LNCAP (cell line): ENCODE measurements at regions not wholly inside any gene's neighbourhood (a gene's known extent, or its start where the extent isn't known, plus 50 kb on each side); places are given as distances from the start of the nearest gene placed in this dataset.

Experiments
- TF ChIP-seq, protein P1 (sequence below): fragments of 450-650 bp; IDR thresholded peaks from 2 replicates; pipeline ENCODE4 v1.5.1; 2017; ENCODE audit warnings: mild to moderate bottlenecking

DNA sequence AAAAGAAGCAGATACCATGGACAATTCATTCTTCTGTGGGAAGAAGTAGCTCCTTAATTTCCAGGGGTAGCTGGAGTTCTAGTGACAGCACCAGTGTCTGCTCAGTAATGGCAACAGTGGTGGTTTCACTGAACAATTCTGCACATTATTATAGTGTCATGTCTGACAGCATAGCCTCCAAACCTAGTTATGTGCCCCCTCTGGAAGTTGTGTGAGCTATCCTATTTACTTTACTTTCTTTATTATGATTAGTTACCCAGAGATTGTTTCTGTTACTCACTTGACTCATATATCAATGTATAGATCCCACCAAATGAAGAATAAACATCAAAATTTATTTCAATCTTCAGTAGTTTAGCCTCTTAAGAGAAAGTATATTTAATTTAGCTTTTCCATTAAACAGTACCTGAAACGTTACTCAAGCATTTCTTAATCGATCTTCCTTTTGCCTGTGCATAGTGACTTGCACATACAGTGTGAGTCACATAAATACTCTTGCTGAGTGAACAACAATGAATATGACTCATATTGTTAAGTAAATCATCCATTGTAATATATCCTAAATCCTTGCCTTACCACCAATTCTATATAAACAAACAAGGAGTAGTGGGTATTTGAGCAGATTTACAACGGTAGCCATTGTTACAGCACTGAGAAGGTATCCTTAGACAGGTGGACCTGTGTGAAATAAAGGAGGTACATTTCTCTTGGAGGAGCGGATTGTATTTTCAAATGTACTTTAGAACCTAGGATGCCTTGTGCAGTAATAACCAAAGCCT lies 534.7 kb downstream of the ANKRD50 start:
- TF ChIP-seq, protein P1, sequence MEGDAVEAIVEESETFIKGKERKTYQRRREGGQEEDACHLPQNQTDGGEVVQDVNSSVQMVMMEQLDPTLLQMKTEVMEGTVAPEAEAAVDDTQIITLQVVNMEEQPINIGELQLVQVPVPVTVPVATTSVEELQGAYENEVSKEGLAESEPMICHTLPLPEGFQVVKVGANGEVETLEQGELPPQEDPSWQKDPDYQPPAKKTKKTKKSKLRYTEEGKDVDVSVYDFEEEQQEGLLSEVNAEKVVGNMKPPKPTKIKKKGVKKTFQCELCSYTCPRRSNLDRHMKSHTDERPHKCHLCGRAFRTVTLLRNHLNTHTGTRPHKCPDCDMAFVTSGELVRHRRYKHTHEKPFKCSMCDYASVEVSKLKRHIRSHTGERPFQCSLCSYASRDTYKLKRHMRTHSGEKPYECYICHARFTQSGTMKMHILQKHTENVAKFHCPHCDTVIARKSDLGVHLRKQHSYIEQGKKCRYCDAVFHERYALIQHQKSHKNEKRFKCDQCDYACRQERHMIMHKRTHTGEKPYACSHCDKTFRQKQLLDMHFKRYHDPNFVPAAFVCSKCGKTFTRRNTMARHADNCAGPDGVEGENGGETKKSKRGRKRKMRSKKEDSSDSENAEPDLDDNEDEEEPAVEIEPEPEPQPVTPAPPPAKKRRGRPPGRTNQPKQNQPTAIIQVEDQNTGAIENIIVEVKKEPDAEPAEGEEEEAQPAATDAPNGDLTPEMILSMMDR, result no peak

DNA sequence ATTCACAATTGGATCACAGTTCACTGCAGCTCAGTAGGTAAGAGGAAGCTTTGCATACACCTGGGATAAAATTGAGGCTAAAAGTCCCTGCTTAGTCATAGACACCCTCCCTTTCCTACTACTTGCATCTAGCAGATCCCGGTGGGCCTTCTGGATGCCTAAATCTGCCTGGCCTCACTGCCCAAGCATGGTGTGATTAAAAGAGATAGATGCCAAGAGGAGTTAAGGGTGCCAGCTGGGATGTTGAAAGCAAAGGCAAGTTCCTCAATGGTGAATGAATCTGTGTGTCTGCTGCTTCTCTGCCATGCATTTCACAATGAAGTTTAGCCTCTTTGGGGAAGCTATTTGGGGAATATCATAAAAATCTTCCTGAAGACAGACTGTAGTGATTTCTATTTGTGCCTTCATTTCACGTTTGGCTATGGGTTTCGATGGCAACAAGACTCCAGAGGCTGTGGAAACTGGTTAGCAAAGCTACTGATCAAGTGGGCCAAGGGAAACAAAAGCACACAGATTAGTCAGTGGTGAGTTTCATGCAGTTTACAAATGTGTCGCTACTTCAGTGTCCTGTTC lies 534.0 kb downstream of the ANKRD50 start:
- TF ChIP-seq, protein P1, result no peak

DNA sequence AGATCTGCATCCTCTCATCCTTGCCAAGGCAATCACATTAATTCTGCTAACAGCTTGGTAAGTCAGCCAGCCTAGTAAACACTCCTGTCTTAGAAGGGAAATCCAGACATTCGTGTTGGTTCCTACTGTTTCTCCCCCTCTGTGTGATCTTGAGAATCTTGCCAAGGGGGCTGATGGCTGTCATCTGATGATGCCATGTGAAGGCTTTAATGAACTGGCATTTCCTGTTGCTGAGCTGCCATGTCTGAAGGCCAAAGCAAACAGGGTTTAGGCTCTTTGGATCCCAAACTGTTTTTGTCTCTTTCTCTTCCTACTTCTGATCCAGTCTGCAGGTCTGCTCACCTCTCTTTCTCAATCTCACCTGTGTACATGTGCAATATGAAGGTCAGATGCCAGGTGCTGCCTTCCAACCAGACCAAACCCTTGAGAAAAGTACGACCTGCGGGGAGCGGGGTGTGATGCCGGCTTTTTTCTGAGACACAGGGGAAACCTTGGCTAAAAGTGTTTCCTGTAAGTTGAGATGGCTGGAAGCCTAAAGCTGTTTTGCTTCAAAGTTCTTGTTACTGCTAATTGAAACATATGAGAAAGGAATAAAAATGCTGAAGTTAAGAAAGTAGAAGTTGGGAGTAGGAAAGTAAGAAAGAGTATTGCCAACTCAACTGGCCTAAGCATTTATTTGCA lies 532.9 kb downstream of the ANKRD50 start:
- TF ChIP-seq, protein P1, result no peak

DNA sequence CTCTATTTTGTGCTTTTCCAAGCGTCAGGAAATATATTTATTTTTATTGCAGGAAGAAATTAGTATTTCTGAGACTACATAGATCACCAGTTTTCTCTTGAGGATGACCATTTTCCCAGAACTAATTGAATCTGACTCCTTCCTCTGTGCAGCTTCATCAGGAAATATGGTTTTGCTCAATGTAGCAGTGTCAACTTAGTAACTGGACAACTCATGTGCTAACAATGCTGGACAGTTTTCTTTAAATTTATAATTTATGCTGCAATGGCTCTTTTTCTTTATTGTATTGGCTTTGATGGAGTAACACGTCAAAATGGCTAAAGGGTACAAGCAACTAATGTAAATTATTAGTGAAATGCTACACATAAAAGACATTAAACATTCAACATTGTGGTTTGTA lies 531.5 kb downstream of the ANKRD50 start:
- TF ChIP-seq, protein P1, result no peak

DNA sequence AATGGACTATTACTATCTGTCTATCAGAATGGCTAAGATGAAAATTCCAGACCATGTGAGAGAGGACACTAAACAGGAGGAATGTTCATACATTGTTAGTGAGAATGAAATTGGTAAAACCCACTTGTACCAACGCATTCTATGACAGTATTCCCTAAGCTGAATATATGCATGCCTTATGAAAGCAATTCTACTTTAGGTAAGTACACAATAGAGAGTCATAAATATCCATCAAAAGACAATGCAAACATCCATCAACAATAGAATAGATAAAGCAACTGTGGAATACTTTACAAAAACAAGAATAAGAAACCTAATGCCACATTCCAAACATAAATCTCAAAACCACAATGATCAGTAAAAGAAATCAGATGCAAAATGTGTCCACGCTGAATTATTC lies 529.3 kb downstream of the ANKRD50 start:
- TF ChIP-seq, protein P1, result no peak

DNA sequence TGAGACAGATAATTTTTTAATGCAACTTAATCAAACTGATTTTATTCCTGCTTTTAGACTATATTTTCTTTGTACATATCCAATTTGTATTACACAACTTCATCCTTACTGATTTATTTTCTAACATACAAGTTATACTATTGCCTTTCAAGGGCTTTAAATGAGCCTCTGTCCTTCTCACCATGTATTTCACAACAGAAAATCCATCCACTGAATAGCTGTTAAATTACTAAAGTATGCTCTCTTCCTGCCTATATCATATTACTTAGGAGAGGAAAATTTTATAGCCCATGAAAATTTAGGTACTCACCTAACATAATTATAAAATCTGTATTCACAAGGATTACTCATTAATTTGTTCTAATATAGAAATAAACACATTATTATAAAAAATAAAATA lies 528.6 kb downstream of the ANKRD50 start:
- TF ChIP-seq, protein P1, result no peak

DNA sequence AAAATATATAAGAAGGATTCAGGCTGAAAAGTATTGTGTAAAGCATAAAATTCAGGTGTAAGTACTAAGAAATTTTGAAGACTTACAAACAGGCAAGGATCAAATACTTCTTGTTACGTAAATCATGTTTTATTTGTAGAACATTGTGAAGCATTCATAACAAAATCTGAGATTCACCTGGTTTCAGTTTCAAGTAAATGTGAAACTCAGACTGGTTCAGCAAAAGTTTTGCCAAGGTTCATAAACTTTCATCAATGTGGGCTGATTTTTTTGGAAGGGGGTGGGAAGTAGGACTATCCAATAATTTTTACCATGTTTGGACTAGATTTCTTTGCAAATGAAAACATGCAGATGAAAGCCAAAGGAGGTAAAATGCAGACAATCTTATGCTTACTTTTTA lies 527.7 kb downstream of the ANKRD50 start:
- TF ChIP-seq, protein P1, result no peak
